GM12878 (cell line): ENCODE measurements at regions not wholly inside any gene's neighbourhood (a gene's known extent, or its start where the extent isn't known, plus 50 kb on each side); places are given as distances from the start of the nearest gene placed in this dataset.
"Not testable (repeated sequence)": the region's sequence is repeated elsewhere in the genome, so short reads cannot be mapped to it uniquely, and the experiment has no call there.

ENCODE experiments used
- EP300 ChIP-seq, 2 experiments: fragments of 150-350 bp in 1 of 2; IDR thresholded peaks; 2 replicates each; pipeline ENCODE4 v1.6.1; 2011 to 2012; ENCODE audit warnings: low read depth in 2 of 2, low read length in 2 of 2, borderline replicate concordance in 1 of 2, improper control_type of control experiment in 1 of 2, inconsistent platforms in 1 of 2; ENCODE audit not compliant: control insufficient read depth in 1 of 2
- NR2C2 ChIP-seq: IDR thresholded peaks from 2 replicates; pipeline ENCODE4 v1.6.1; 2011; ENCODE audit warnings: borderline replicate concordance, low read depth; ENCODE audit not compliant: control insufficient read depth, insufficient read length
- SP1 ChIP-seq: IDR thresholded peaks from one replicate; pipeline ENCODE4 v1.6.1; 2011; ENCODE audit warnings: low read depth, low read length
- ZNF274 ChIP-seq: IDR thresholded peaks from one replicate; pipeline ENCODE4 v1.8.0; 2011; ENCODE audit not compliant: insufficient read length, insufficient read depth

DNA sequence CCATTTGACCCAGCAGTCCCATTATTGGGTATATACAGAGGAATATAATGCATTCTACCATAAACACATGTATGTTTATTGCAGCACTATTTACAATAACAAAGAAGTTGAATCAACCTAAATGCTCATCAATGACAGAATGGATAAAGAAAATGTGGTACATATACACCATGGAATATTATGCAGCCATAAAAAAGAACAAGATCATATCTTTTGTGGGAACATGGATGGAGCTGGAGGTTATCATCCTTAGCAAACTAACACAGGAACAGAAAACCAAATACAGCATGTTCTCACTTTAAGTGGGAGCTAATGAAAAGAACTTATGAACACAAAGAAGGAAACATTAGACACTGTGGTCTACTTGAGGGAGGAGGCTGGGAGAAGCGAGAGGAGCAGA is 328.5 kb upstream of the SEMA3C start:
- not testable (repeated sequence) for TF ChIP-seq NR2C2; ZNF274; EP300 (IDR thresholded peaks at IDR 0.05; ENCODE audit: borderline replicate concordance in 1 of 2, control insufficient read depth in 1 of 2, low read depth in 2 of 2, low read length in 2 of 2); SP1
